HEK293 (cell line): ENCODE measurements at regions not wholly inside any gene's neighbourhood (a gene's known extent, or its start where the extent isn't known, plus 50 kb on each side); places are given as distances from the start of the nearest gene placed in this dataset.
"Not testable (repeated sequence)": the region's sequence is repeated elsewhere in the genome, so short reads cannot be mapped to it uniquely, and the experiment has no call there.

Experiments
- CTCF ChIA-PET: fragments of 350-600 bp; formaldehyde crosslinking; extraction: SDS; loops from one replicate; lab custom pipeline; 2021; ENCODE audit warnings: antibody characterized with exemption; lab: Yijun Ruan, JAX
- POLR2A ChIA-PET: fragments of 300-600 bp; formaldehyde crosslinking; extraction: SDS; loops from one replicate; lab custom pipeline; 2020; ENCODE audit warnings: antibody characterized with exemption, inconsistent platforms; lab: Yijun Ruan, JAX
- H3K27ac ChIP-seq: fragments of 200-500 bp; sonication (Bioruptor generic); 2 replicates; pipeline ENCODE4 v1.5.1; 2014; ENCODE audit warnings: low read depth, low read length, control low read depth, inconsistent platforms; ENCODE audit errors: extremely low read depth
- H3K36me3 ChIP-seq, 2 experiments: fragments of 200-500 bp in 1 of 2; sonication (Bioruptor generic) in 1 of 2; 1 replicate in 1 of 2; 2 replicates in 1 of 2; pipeline ENCODE4 v1.5.1; 2014 to 2017; ENCODE audit warnings: inconsistent platforms in 2 of 2, low read length in 2 of 2; ENCODE audit not compliant: control insufficient read depth in 2 of 2, insufficient read depth in 1 of 2
- H3K4me1 ChIP-seq: fragments of 200-500 bp; sonication (Bioruptor generic); 2 replicates; pipeline ENCODE4 v1.5.1; 2014; ENCODE audit warnings: mild to moderate bottlenecking, low read length, inconsistent platforms; ENCODE audit not compliant: control insufficient read depth, insufficient read depth
- H3K4me3 ChIP-seq: 2 replicates; pipeline ENCODE4 v1.5.1; 2011; ENCODE audit warnings: low read depth, mild to moderate bottlenecking, control low read depth, low read length, moderate library complexity
- H3K9me3 ChIP-seq: fragments of 200-500 bp; sonication (Bioruptor generic); 2 replicates; pipeline ENCODE4 v1.5.1; 2014; ENCODE audit warnings: low read depth, low read length, inconsistent platforms; ENCODE audit not compliant: control insufficient read depth, insufficient read depth
- HOXD13 ChIP-seq: sonication (generic); formaldehyde crosslinking; IDR thresholded peaks from 2 replicates; pipeline ENCODE4 v1.8.0; 2022; ENCODE audit warnings: missing genetic modification reagents, borderline replicate concordance
- IKZF3 ChIP-seq: fragments of 450-650 bp; IDR thresholded peaks from 2 replicates; pipeline ENCODE4 v1.5.0; 2018; ENCODE audit warnings: missing biosample characterization, mild to moderate bottlenecking, missing genetic modification characterization, moderate library complexity
- REST ChIP-seq: fragments of 450-650 bp; formaldehyde crosslinking; IDR thresholded peaks from 2 replicates; pipeline ENCODE4 v1.5.1; 2016; ENCODE audit warnings: missing biosample characterization, missing genetic modification characterization
- TSHZ1 ChIP-seq: fragments of 450-650 bp; formaldehyde crosslinking; IDR thresholded peaks from 2 replicates; pipeline ENCODE4 v1.5.1; 2016; ENCODE audit warnings: missing biosample characterization, missing genetic modification characterization, borderline replicate concordance
- ZBTB11 ChIP-seq: fragments of 450-650 bp; formaldehyde crosslinking; conservative IDR thresholded peaks from 2 replicates; pipeline ENCODE4 v1.5.1; 2016; ENCODE audit warnings: low read depth, missing biosample characterization, missing genetic modification characterization
- ZNF354C ChIP-seq: fragments of 450-650 bp; formaldehyde crosslinking; IDR thresholded peaks from 2 replicates; pipeline ENCODE4 v1.5.1; 2016; ENCODE audit warnings: missing biosample characterization, missing genetic modification characterization, low read depth, borderline replicate concordance
- ZNF473 ChIP-seq: fragments of 450-650 bp; formaldehyde crosslinking; IDR thresholded peaks from 2 replicates; pipeline ENCODE4 v1.5.1; 2017; ENCODE audit warnings: missing biosample characterization, missing genetic modification characterization
- ZNF501 ChIP-seq: fragments of 450-650 bp; formaldehyde crosslinking; IDR thresholded peaks from 2 replicates; pipeline ENCODE4 v1.5.1; 2016; ENCODE audit warnings: missing biosample characterization, missing genetic modification characterization
- ZNF610 ChIP-seq: fragments of 450-650 bp; formaldehyde crosslinking; IDR thresholded peaks from 2 replicates; pipeline ENCODE4 v1.5.1; 2016; ENCODE audit warnings: missing biosample characterization, missing genetic modification characterization, borderline replicate concordance
- ZNF621 ChIP-seq: fragments of 450-650 bp; formaldehyde crosslinking; IDR thresholded peaks from 2 replicates; pipeline ENCODE4 v1.5.1; 2017; ENCODE audit warnings: missing biosample characterization, missing genetic modification characterization
- ZNF639 ChIP-seq: fragments of 450-650 bp; formaldehyde crosslinking; IDR thresholded peaks from 2 replicates; pipeline ENCODE4 v1.5.1; 2016; ENCODE audit warnings: missing biosample characterization, missing genetic modification characterization
- ZNF701 ChIP-seq: fragments of 450-650 bp; formaldehyde crosslinking; IDR thresholded peaks from 2 replicates; pipeline ENCODE4 v1.5.1; 2016; ENCODE audit warnings: missing biosample characterization, missing genetic modification characterization
- ZNF704 ChIP-seq: fragments of 450-650 bp; formaldehyde crosslinking; IDR thresholded peaks from 2 replicates; pipeline ENCODE4 v1.5.1; 2016; ENCODE audit warnings: missing biosample characterization, missing genetic modification characterization

- Histone ChIP-seq H3K4me3 (no peak overlapping the region), H3K27ac (no peak overlapping the region), H3K36me3 (no peaks in the 10 kb centered on the region), H3K4me1 (no peaks in the 10 kb centered on the region), H3K9me3 (no peaks in the 10 kb centered on the region)
- TF ChIP-seq ZNF621 (tag by site-specific recombination): no peak
- no peak for TF ChIP-seq ZNF610
- TF ChIP-seq ZNF473: no peak
- no peak for TF ChIP-seq TSHZ1 (tag by site-specific recombination)
- TF ChIP-seq ZNF354C (tag by site-specific recombination): no peak
- no peak for TF ChIP-seq ZNF639
- no peak for TF ChIP-seq REST (tag by site-specific recombination)
- ChIA-PET CTCF (interaction anchor here (0.6 to 1.1 kb wide), 2 partner anchors 27 to 833 kb away, joined by 3 to 6 read pairs; no protein-coding TSS in a partner anchor), POLR2A (no interaction called here)
Observed at GRCh38 chr10:53650794-53651193, 878.2 kb upstream of the MBL2 start.

- H3K36me3 ChIP-seq, POLR2A ChIA-PET, H3K4me1 ChIP-seq, CTCF ChIA-PET, H3K27ac ChIP-seq, H3K4me3 ChIP-seq, H3K9me3 ChIP-seq: not testable (repeated sequence)
Observed at GRCh38 chr10:53647221-53647620, 874.6 kb upstream of the MBL2 start.

GRCh38 chr10:53646525-53646924, 873.9 kb upstream of the MBL2 start:
- POLR2A ChIA-PET: no interaction called here
- H3K9me3 ChIP-seq: no peaks in the 10 kb centered on the region
- no peak for TF ChIP-seq IKZF3 (tag by site-specific recombination)
- no peak for TF ChIP-seq HOXD13
- TF ChIP-seq ZNF501 (tag by site-specific recombination): no peak
- TF ChIP-seq ZNF701 (tag by site-specific recombination): no peak
- TF ChIP-seq ZBTB11: no peak
- TF ChIP-seq ZNF704 (tag by site-specific recombination): no peak
- CTCF ChIA-PET: no interaction called here
- H3K4me3 ChIP-seq: no peak overlapping the region
- H3K36me3 ChIP-seq: no peaks in the 10 kb centered on the region
- no peak overlapping the region for H3K27ac ChIP-seq
- no peaks in the 10 kb centered on the region for H3K4me1 ChIP-seq
